ENCODE measurements at regions not wholly inside any gene's neighbourhood (a gene's known extent, or its start where the extent isn't known, plus 50 kb on each side); places are given as distances from the start of the nearest gene placed in this dataset.
"Not testable (repeated sequence)": the region's sequence is repeated elsewhere in the genome, so short reads cannot be mapped to it uniquely, and the experiment has no call there.

- no peak overlapping the region for H3K27ac ChIP-seq
- H3K27me3 ChIP-seq, result no peaks in the 10 kb centered on the region
- H3K4me3 ChIP-seq, result no peak overlapping the region
- no peaks in the 10 kb centered on the region for H3K4me1 ChIP-seq
- intact Hi-C loops (cut with DNase I), result no loop called here
- H3K36me3 ChIP-seq, result no peaks in the 10 kb centered on the region
- no peak for DNase-seq
- ATAC-seq, result no peak
- H3K9me3 ChIP-seq, result no peaks in the 10 kb centered on the region
- TF ChIP-seq CTCF (IDR thresholded peaks at IDR 0.05), result no peak
Observed at GRCh38 chr4:163726641-163727040, 232.2 kb downstream of the TMA16 start.

GRCh38 chr4:163731071-163731470 lies 236.6 kb downstream of the TMA16 start:
- intact Hi-C loops (cut with DNase I), result no loop called here
- no peaks in the 10 kb centered on the region for H3K36me3 ChIP-seq
- no peak for DNase-seq
- H3K4me3 ChIP-seq, result no peak overlapping the region
- no peak overlapping the region for H3K27ac ChIP-seq
- ATAC-seq, result no peak
- no peaks in the 10 kb centered on the region for H3K4me1 ChIP-seq
- TF ChIP-seq CTCF (IDR thresholded peaks at IDR 0.05), result no peak
- H3K27me3 ChIP-seq, result no peaks in the 10 kb centered on the region
- no peaks in the 10 kb centered on the region for H3K9me3 ChIP-seq

GRCh38 chr4:163732473-163732872 lies 238.0 kb downstream of the TMA16 start:
- DNase-seq, result no peak
- intact Hi-C loops (cut with DNase I), result no loop called here
- H3K36me3 ChIP-seq, result no peaks in the 10 kb centered on the region
- no peak for ATAC-seq
- no peaks in the 10 kb centered on the region for H3K9me3 ChIP-seq
- no peak for TF ChIP-seq CTCF (IDR thresholded peaks at IDR 0.05)
- H3K27ac ChIP-seq, result no peak overlapping the region
- H3K4me1 ChIP-seq, result no peaks in the 10 kb centered on the region
- H3K27me3 ChIP-seq, result no peaks in the 10 kb centered on the region
- H3K4me3 ChIP-seq, result no peak overlapping the region

- intact Hi-C loops (cut with DNase I), result no loop called here
Observed at GRCh38 chr4:163736876-163737275, 242.4 kb downstream of the TMA16 start.

GRCh38 chr4:163737846-163738245 lies 243.4 kb downstream of the TMA16 start:
- ATAC-seq; H3K36me3 ChIP-seq; H3K4me1 ChIP-seq; DNase-seq; H3K27ac ChIP-seq; intact Hi-C loops (cut with DNase I); H3K4me3 ChIP-seq; H3K27me3 ChIP-seq; H3K9me3 ChIP-seq: not testable (repeated sequence)

More at GRCh38 chr4:163736876-163737275, 242.4 kb downstream of the TMA16 start:
- ATAC-seq (no peak), DNase-seq (no peak)
- H3K9me3 ChIP-seq, result no peaks in the 10 kb centered on the region
- TF ChIP-seq CTCF (IDR thresholded peaks at IDR 0.05), result no peak
- no peaks in the 10 kb centered on the region for H3K36me3 ChIP-seq
- no peaks in the 10 kb centered on the region for H3K27me3 ChIP-seq
- no peaks in the 10 kb centered on the region for H3K4me1 ChIP-seq
- no peak overlapping the region for H3K27ac ChIP-seq
- H3K4me3 ChIP-seq, result no peak overlapping the region

- Histone ChIP-seq H3K27me3 (no peaks in the 10 kb centered on the region), H3K27ac (no peak overlapping the region), H3K4me3 (no peak overlapping the region), H3K36me3 (no peaks in the 10 kb centered on the region), H3K9me3 (no peaks in the 10 kb centered on the region), H3K4me1 (no peaks in the 10 kb centered on the region)
- intact Hi-C loops (cut with DNase I), result no loop called here
- no peak for TF ChIP-seq CTCF (IDR thresholded peaks at IDR 0.05)
- ATAC-seq (no peak), DNase-seq (no peak)
Observed at GRCh38 chr4:163738521-163738920, 244.0 kb downstream of the TMA16 start.

Data from upper lobe of right lung (tissue), 1 donor.